Loucy (cell line): ENCODE measurements at regions not wholly inside any gene's neighbourhood (a gene's known extent, or its start where the extent isn't known, plus 50 kb on each side); places are given as distances from the start of the nearest gene placed in this dataset.

Experiments
- H2AFZ ChIP-seq: fragments of 200-600 bp; sonication (generic); 2 replicates; pipeline ENCODE4 v1.6.0; 2016; ENCODE audit warnings: antibody characterized with exemption, mild to moderate bottlenecking, low read length, moderate library complexity
- H3F3A ChIP-seq: fragments of 200-600 bp; 2 replicates; pipeline ENCODE4 v1.6.0; 2016; ENCODE audit warnings: antibody characterized with exemption, low read depth, mild to moderate bottlenecking
- H3K27me3 ChIP-seq: fragments of 200-600 bp; sonication (generic); 2 replicates; pipeline ENCODE4 v1.6.1; 2014; ENCODE audit warnings: low read length, mild to moderate bottlenecking; ENCODE audit not compliant: insufficient read depth, poor library complexity, severe bottlenecking
- H3K36me3 ChIP-seq: fragments of 200-600 bp; sonication (generic); 2 replicates; pipeline ENCODE4 v1.6.1; 2016; ENCODE audit warnings: low read length; ENCODE audit not compliant: insufficient read depth
- H3K4me1 ChIP-seq: fragments of 200-600 bp; sonication (generic); 2 replicates; pipeline ENCODE4 v1.5.1; 2014; ENCODE audit warnings: low read length, mild to moderate bottlenecking; ENCODE audit not compliant: insufficient read depth, poor library complexity, severe bottlenecking
- H3K4me2 ChIP-seq: fragments of 200-600 bp; sonication (generic); 2 replicates; pipeline ENCODE4 v1.6.0; 2014; ENCODE audit warnings: antibody characterized with exemption, low read length, low read depth, mild to moderate bottlenecking; ENCODE audit not compliant: poor library complexity, severe bottlenecking
- H3K4me3 ChIP-seq: fragments of 200-600 bp; sonication (generic); 2 replicates; pipeline ENCODE4 v1.5.1; 2014; ENCODE audit warnings: low read length, mild to moderate bottlenecking, mixed read lengths; ENCODE audit not compliant: poor library complexity, severe bottlenecking
- H3K79me2 ChIP-seq: fragments of 200-600 bp; sonication (generic); 2 replicates; pipeline ENCODE4 v1.6.1; 2014; ENCODE audit warnings: low read length; ENCODE audit not compliant: insufficient read depth
- H3K9ac ChIP-seq: fragments of 200-600 bp; sonication (generic); 2 replicates; pipeline ENCODE4 v1.6.0; 2014; ENCODE audit warnings: mild to moderate bottlenecking, low read depth, low read length, moderate library complexity; ENCODE audit not compliant: poor library complexity, severe bottlenecking
- H3K9me2 ChIP-seq: fragments of 200-600 bp; sonication (generic); replicated peaks from 2 replicates; pipeline ENCODE4 v1.6.1; 2016; ENCODE audit warnings: low read depth, low read length, mixed read lengths
- H3K9me3 ChIP-seq: fragments of 200-600 bp; sonication (generic); 2 replicates; pipeline ENCODE4 v1.6.1; 2014; ENCODE audit warnings: mild to moderate bottlenecking, antibody characterized with exemption, low read length, low read depth; ENCODE audit not compliant: insufficient read depth
- H4K20me1 ChIP-seq: fragments of 200-600 bp; sonication (generic); 2 replicates; pipeline ENCODE4 v1.6.0; 2014; ENCODE audit warnings: antibody characterized with exemption, low read length, mild to moderate bottlenecking; ENCODE audit not compliant: insufficient read depth, poor library complexity, severe bottlenecking
- CTCF ChIP-seq: fragments of 200-600 bp; sonication (generic); conservative IDR thresholded peaks from 2 replicates; pipeline ENCODE4 v1.5.1; 2014; ENCODE audit warnings: mild to moderate bottlenecking, antibody characterized with exemption, low read length
- EZH2phosphoT487 ChIP-seq: fragments of 200-600 bp; IDR thresholded peaks from 2 replicates; pipeline ENCODE4 v1.6.1; 2018; ENCODE audit warnings: antibody characterized with exemption, mild to moderate bottlenecking, moderate library complexity, borderline replicate concordance

GRCh38 chr7:17093461-17093860, 205.0 kb upstream of the AHR start:
- Histone ChIP-seq H3K36me3 (no peaks in the 10 kb centered on the region), H3F3A (no peaks in the 10 kb centered on the region), H3K9me2 (no peaks in the 10 kb centered on the region), H3K9ac (no peak overlapping the region), H3K27me3 (no peaks in the 10 kb centered on the region), H3K9me3 (no peaks in the 10 kb centered on the region), H3K79me2 (no peaks in the 10 kb centered on the region), H3K4me2 (no peak overlapping the region), H4K20me1 (no peaks in the 10 kb centered on the region), H3K4me1 (peaks cover 5% of the 10 kb centered on the region), H2AFZ (no peak overlapping the region), H3K4me3 (no peak overlapping the region)
- TF ChIP-seq EZH2phosphoT487: no peak
- no peak for TF ChIP-seq CTCF

- H3K4me1 ChIP-seq: peaks cover 5% of the 10 kb centered on the region
- no peak for TF ChIP-seq EZH2phosphoT487
- TF ChIP-seq CTCF: no peak
Observed at GRCh38 chr7:17094963-17095574, 203.4 kb upstream of the AHR start.

GRCh38 chr7:17095931-17096330, 202.5 kb upstream of the AHR start:
- H3K79me2 ChIP-seq: no peaks in the 10 kb centered on the region
- TF ChIP-seq EZH2phosphoT487: no peak
- no peaks in the 10 kb centered on the region for H3F3A ChIP-seq
- H3K4me1 ChIP-seq: peaks cover 5% of the 10 kb centered on the region
- no peaks in the 10 kb centered on the region for H3K27me3 ChIP-seq
- no peaks in the 10 kb centered on the region for H3K9me3 ChIP-seq
- H3K36me3 ChIP-seq: no peaks in the 10 kb centered on the region
- H3K9me2 ChIP-seq: no peaks in the 10 kb centered on the region
- no peak overlapping the region for H3K9ac ChIP-seq
- no peak overlapping the region for H3K4me2 ChIP-seq
- H2AFZ ChIP-seq: no peak overlapping the region
- no peaks in the 10 kb centered on the region for H4K20me1 ChIP-seq
- no peak overlapping the region for H3K4me3 ChIP-seq

More at GRCh38 chr7:17094963-17095574, 203.4 kb upstream of the AHR start:
- Histone ChIP-seq H3K4me2 (no peak overlapping the region), H3K36me3 (no peaks in the 10 kb centered on the region), H3K27me3 (no peaks in the 10 kb centered on the region), H3K79me2 (no peaks in the 10 kb centered on the region), H3K9me3 (no peaks in the 10 kb centered on the region), H2AFZ (no peak overlapping the region), H3K9ac (no peak overlapping the region), H3K9me2 (no peaks in the 10 kb centered on the region), H3K4me3 (no peak overlapping the region), H3F3A (no peaks in the 10 kb centered on the region), H4K20me1 (no peaks in the 10 kb centered on the region)
